ENCODE measurements at regions not wholly inside any gene's neighbourhood (a gene's known extent, or its start where the extent isn't known, plus 50 kb on each side); places are given as distances from the start of the nearest gene placed in this dataset.

- no peak overlapping the region for H3K27ac ChIP-seq (ENCODE audit: low read length)
- H3K4me1 ChIP-seq (ENCODE audit: control insufficient read depth, insufficient read depth, low read length), result no peaks in the 10 kb centered on the region
- H3K4me3 ChIP-seq (ENCODE audit: low read length), result no peak overlapping the region
- TF ChIP-seq CTCF (IDR thresholded peaks at IDR 0.05), result no peak
- no peaks in the 10 kb centered on the region for H3K4me1 Mint-ChIP-seq
- H3K27me3 Mint-ChIP-seq (ENCODE audit: low read depth in 2 of 2), result peaks cover 8 to 24% of the 10 kb centered on the region in 2 donors
- H3K9me3 ChIP-seq (ENCODE audit: control insufficient read depth, insufficient read depth, low read length), result no peaks in the 10 kb centered on the region
- no peak overlapping the region for H3K27ac Mint-ChIP-seq
- DNase-seq (no peak), ATAC-seq (no peak)
- H3K9me3 Mint-ChIP-seq, result no peaks in the 10 kb centered on the region
- no peaks in the 10 kb centered on the region for H3K36me3 ChIP-seq (ENCODE audit: control insufficient read depth, insufficient read depth, low read length)
- intact Hi-C loops (cut with micrococcal nuclease), result no loop called here
- no peak overlapping the region for H3K4me3 Mint-ChIP-seq
- no peaks in the 10 kb centered on the region for H3K27me3 ChIP-seq (ENCODE audit: control insufficient read depth, insufficient read depth, low read length)
- WGBS (ENCODE audit: insufficient coverage), result 87% methylated on average over 3 of the region's 3 CpGs
- H3K36me3 Mint-ChIP-seq, result no peaks in the 10 kb centered on the region
These were observed 73.9 kb upstream of the VTCN1 start for GRCh38 chr1:117284399-117285215.

DNA sequence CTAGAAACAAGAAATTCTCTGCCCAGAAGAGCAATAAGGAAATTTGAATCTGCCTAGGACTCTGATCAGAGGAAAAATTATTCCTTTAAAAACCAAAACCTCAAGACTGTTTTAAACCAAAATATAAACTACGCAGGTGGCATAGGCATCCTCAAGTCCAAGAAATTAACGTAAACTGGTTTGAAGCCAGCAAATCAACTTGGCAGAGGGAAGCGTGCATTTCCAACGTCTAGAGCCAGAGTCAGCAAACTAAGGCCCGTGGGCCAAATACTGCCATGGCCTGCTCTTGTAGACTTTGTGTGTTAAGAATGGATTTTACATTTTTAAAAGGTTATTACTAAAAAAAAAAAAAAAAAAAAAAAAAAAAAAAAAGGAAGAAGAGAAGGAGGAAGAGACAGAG is 67.8 kb upstream of the VTCN1 start:
- Mint-ChIP-seq H3K27ac (no peak overlapping the region), H3K27me3 (ENCODE audit: low read depth in 2 of 2) (peaks cover 3 to 10% of the 10 kb centered on the region in 2 donors), H3K36me3 (no peaks in the 10 kb centered on the region), H3K4me1 (no peaks in the 10 kb centered on the region), H3K9me3 (no peaks in the 10 kb centered on the region), H3K4me3 (no peak overlapping the region)
- Histone ChIP-seq H3K4me1 (ENCODE audit: control insufficient read depth, insufficient read depth, low read length) (no peaks in the 10 kb centered on the region), H3K27me3 (ENCODE audit: control insufficient read depth, insufficient read depth, low read length) (no peaks in the 10 kb centered on the region), H3K27ac (ENCODE audit: low read length) (no peak overlapping the region), H3K36me3 (ENCODE audit: control insufficient read depth, insufficient read depth, low read length) (no peaks in the 10 kb centered on the region), H3K9me3 (ENCODE audit: control insufficient read depth, insufficient read depth, low read length) (no peaks in the 10 kb centered on the region), H3K4me3 (ENCODE audit: low read length) (no peak overlapping the region)
- 95% methylated on average over 5 of the region's 5 CpGs for WGBS (ENCODE audit: insufficient coverage)
- no peak for TF ChIP-seq CTCF (IDR thresholded peaks at IDR 0.05)
- intact Hi-C loops (cut with micrococcal nuclease), result no loop called here
- DNase-seq (no peak), ATAC-seq (no peak)

DNA sequence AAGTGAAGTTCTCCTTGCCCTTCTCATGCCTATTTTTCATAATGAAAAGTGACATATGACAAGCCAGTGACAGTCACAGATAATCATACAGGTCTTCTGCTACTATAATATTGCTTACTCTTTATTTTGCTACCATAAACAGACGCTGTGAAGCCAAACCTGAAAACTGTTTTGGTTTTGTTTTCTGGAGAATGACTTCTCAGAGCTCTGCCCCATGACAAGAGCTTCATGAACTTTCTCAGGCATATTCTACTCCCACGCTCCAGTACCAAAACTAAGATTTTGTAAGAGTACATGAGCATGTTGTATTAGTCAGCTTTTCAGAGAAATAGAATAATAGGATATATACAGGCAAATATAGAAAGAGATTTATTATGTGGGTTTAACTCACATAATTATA is 64.3 kb upstream of the VTCN1 start:
- 67% methylated on average over 1 of the region's 2 CpGs for WGBS (ENCODE audit: insufficient coverage)
- no peak for ATAC-seq
- no peak overlapping the region for H3K4me3 ChIP-seq (ENCODE audit: low read length)
- H3K27ac Mint-ChIP-seq, result no peak overlapping the region
- intact Hi-C loops (cut with micrococcal nuclease), result no loop called here
- H3K27ac ChIP-seq (ENCODE audit: low read length), result no peak overlapping the region
- H3K4me1 Mint-ChIP-seq, result no peaks in the 10 kb centered on the region
- H3K27me3 Mint-ChIP-seq (ENCODE audit: low read depth in 2 of 2), result peaks cover 0 to 32% of the 10 kb centered on the region in 2 donors
- TF ChIP-seq CTCF (IDR thresholded peaks at IDR 0.05), result no peak
- H3K9me3 ChIP-seq (ENCODE audit: control insufficient read depth, insufficient read depth, low read length), result no peaks in the 10 kb centered on the region
- H3K36me3 ChIP-seq (ENCODE audit: control insufficient read depth, insufficient read depth, low read length), result no peaks in the 10 kb centered on the region
- H3K4me3 Mint-ChIP-seq, result no peak overlapping the region
- no peaks in the 10 kb centered on the region for H3K4me1 ChIP-seq (ENCODE audit: control insufficient read depth, insufficient read depth, low read length)
- no peaks in the 10 kb centered on the region for H3K36me3 Mint-ChIP-seq
- no peaks in the 10 kb centered on the region for H3K9me3 Mint-ChIP-seq
- no peaks in the 10 kb centered on the region for H3K27me3 ChIP-seq (ENCODE audit: control insufficient read depth, insufficient read depth, low read length)
- DNase-seq, result no peak

DNA sequence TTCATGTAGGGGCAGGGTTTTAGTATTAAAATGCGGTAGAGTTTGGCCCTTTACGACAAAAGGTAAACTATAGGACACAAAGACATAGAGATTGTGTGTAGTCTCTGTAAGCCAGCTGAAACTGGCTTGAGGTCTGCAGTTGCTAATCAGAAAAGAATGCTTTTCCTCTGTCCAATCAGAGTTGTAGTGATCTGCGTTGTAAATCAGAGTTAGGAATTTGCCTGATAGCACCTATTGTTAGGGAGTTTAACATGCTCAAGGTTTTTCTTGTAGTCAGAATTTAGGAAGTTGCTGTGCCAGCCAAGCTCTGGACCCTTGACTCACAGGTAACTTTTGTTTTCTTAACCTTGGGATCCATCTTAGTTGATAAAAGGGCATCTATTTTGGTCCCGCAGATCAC is 61.2 kb upstream of the VTCN1 start:
- Mint-ChIP-seq H3K9me3 (no peaks in the 10 kb centered on the region), H3K36me3 (no peaks in the 10 kb centered on the region), H3K4me1 (no peaks in the 10 kb centered on the region), H3K27me3 (ENCODE audit: low read depth in 2 of 2) (peaks cover 0 to 32% of the 10 kb centered on the region in 2 donors), H3K27ac (no peak overlapping the region), H3K4me3 (no peak overlapping the region)
- WGBS (ENCODE audit: insufficient coverage), result 91% methylated on average over 4 of the region's 4 CpGs
- Histone ChIP-seq H3K36me3 (ENCODE audit: control insufficient read depth, insufficient read depth, low read length) (no peaks in the 10 kb centered on the region), H3K9me3 (ENCODE audit: control insufficient read depth, insufficient read depth, low read length) (no peaks in the 10 kb centered on the region), H3K4me1 (ENCODE audit: control insufficient read depth, insufficient read depth, low read length) (no peaks in the 10 kb centered on the region), H3K27me3 (ENCODE audit: control insufficient read depth, insufficient read depth, low read length) (no peaks in the 10 kb centered on the region), H3K4me3 (ENCODE audit: low read length) (no peak overlapping the region), H3K27ac (ENCODE audit: low read length) (no peak overlapping the region)
- no peak for TF ChIP-seq CTCF (IDR thresholded peaks at IDR 0.05)
- no peak for DNase-seq
- intact Hi-C loops (cut with micrococcal nuclease), result no loop called here
- no peak for ATAC-seq
